ENCODE measurements at regions not wholly inside any gene's neighbourhood (a gene's known extent, or its start where the extent isn't known, plus 50 kb on each side); places are given as distances from the start of the nearest gene placed in this dataset.
"Not testable (repeated sequence)": the region's sequence is repeated elsewhere in the genome, so short reads cannot be mapped to it uniquely, and the experiment has no call there.

DNA sequence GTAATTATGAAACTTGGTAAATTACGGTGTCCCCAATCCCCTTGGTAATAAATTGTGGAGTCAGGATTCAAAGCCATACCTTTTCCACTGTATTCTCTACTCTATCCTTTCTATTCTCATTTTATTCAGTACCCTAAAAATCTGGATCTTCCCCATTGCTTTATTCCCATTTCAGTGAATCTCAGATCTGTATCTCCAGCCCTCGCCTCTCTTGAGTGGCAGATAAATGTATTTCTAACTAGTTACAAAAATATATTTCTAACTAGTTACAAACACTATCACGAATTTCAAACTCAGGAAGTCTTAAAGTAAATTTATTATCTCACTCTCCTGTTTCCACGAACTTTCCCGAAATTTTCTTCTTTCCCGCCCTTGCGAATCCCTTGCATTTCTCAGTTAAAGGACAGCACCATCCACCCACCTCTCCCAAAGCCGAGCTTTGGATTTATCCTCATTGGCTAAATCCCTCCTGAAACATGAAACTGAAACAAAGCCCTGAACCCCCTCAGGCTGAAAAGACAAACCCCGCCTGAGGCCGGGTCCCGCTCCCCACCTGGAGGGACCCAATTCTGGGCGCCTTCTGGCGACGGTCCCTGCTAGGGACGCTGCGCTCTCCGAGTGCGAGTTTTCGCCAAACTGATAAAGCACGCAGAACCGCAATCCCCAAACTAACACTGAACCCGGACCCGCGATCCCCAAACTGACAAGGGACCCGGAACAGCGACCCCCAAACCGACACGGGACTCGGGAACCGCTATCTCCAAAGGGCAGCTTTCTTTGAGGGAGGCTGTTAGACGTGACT, 164.3 kb upstream of the PABPC3 start:
- DNase-seq (ENCODE audit: low read depth), result no peak

GRCh38 chr13:24933106-24934023, 162.6 kb upstream of the PABPC3 start:
- DNase-seq (ENCODE audit: low read depth), result not testable (repeated sequence)

DNA sequence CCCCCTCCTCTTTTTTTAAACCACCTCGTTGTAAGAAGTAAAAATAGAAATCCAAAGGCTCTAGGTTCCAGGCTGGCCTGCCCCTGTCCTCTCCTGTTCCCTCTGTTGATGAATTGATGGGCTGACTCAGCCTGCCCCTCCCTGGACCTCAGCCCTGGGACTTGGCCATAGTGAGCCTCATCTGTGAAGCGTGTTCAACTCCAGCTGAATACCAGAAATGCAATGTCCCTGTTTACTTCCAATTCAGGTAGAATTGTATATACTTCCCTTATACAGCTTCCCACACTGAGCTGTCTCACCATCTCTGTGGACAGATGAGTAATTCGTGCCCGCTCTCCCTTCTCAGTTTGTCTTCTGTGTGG, 161.9 kb upstream of the PABPC3 start:
- DNase-seq (ENCODE audit: low read depth), result not testable (repeated sequence)

- no peak for DNase-seq (ENCODE audit: low read depth)
Observed at GRCh38 chr13:24938966-24939365, 157.0 kb upstream of the PABPC3 start.

DNA sequence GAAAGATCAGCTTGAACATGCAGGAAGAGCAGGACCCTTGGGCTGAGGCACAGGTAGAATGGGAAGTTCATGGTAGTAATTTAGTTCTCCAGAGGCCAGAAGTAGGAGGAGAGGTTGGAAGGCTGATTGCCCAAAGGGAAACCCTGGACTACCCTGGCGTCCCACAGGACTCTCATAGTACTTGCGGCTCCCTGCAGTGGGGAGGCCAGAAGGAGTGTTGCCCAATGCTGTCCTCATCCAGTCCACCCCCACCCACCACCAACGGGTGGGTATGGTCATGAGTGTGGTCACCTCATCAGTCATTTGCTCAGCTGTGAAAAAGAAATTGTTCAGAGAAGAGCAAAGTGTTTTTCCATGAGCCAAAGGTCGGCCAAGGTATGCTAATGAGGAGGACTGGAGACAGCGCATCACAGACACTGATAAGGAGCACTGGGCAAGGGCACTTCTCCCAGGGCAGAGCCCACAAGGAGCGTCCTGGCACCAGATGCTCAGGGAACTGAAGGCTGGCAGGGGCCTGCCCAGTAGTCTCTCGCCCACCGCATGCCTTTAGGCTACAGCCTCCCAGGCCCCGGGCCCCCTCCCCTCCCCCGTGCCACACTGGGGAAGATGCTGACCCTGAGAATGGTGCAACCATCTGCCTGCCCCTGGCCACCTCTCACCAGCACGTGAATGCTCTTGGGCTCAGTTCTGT, 154.8 kb upstream of the PABPC3 start:
- not testable (repeated sequence) for DNase-seq (ENCODE audit: low read depth)

DNA sequence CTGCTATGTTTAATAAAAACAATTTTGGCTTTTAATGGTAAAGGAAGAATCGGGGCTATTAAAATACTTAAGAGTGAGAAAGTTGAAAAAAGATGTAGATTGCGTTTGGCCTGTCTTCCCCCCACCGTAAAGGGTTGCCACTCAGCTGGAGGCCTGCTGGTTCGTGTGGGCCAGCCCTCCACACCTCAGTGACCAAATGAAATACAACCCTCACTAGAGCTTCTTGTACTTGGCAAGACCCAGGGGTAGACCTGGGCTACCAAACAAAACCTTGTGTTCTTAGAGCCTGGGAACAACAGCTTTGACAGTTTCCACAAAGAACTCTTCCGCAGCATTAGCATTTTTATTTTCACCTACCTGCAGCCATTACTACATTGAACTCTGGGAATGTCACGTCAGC, 152.8 kb upstream of the PABPC3 start:
- no peak for DNase-seq (ENCODE audit: low read depth)

DNA sequence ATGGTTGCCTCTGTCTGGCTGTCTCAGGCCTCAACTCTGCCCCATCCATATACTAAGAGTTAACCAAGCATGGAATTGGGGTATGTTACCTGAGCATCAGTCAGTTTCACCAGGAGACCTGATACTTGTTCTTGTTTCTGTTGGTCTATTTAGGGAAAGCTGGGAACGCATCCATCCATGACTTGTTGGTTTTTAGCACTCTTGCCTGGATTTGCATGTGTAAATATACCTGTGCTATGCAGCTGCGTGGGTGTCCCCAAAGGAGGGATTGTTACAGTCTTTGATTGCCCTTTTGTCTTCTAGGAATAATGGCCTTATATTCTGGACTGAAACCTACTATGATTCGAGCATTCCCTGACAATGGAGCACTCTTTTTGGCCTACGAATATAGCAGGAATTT, 151.9 kb upstream of the PABPC3 start:
- not testable (repeated sequence) for DNase-seq (ENCODE audit: low read depth)

GRCh38 chr13:24948977-24949376, 147.0 kb upstream of the PABPC3 start:
- not testable (repeated sequence) for DNase-seq (ENCODE audit: low read depth)

DNA sequence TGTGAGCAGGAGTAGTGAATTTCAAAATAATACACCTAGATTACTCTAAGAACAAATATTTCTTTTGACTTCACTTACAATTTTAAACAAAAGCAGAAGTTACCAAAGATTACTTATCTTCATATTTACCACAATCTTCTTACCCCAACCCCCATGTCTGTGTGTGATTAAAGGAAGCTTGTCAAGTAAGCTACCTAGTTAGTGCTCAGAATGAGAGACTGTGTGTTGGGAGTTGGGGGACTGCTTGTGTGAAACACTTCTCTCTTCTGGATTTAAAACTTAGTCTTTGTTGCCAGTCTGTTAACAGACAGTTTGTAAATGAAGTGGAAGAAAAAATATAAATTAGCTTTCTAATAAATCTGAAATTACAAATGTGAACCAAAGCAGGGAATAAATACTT, 145.3 kb upstream of the PABPC3 start:
- not testable (repeated sequence) for DNase-seq (ENCODE audit: low read depth)

DNA sequence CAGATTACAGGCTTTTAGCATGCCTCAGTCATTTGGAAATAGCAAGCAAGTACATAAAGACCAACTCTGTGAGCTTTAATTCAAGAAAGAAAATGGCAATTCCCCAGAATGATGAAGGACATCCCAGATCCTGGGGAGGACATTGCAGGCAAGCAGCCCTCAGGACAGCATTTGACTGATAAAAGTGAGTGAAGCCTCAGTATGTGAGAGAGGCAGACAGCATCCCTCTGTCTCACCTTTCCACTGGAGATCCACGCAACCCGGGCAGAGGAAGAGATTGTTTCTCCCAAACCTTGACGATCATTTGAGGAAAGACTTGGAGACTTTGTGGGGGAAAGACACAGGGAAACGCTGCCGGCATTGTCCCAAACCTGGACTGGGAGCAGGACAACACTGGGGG, 128.0 kb upstream of the PABPC3 start:
- DNase-seq (ENCODE audit: low read depth), result not testable (repeated sequence)

GRCh38 chr13:24968416-24968815, 127.5 kb upstream of the PABPC3 start:
- DNase-seq (ENCODE audit: low read depth), result not testable (repeated sequence)

GRCh38 chr13:24973102-24973501, 122.8 kb upstream of the PABPC3 start:
- not testable (repeated sequence) for DNase-seq (ENCODE audit: low read depth)

GRCh38 chr13:24981181-24981803, 114.6 kb upstream of the PABPC3 start:
- not testable (repeated sequence) for DNase-seq (ENCODE audit: low read depth)

GRCh38 chr13:24982333-24982999, 113.5 kb upstream of the PABPC3 start:
- no peak for DNase-seq (ENCODE audit: low read depth)

GRCh38 chr13:24983094-24983493, 112.8 kb upstream of the PABPC3 start:
- DNase-seq (ENCODE audit: low read depth), result no peak

GRCh38 chr13:24984134-24984533, 111.8 kb upstream of the PABPC3 start:
- DNase-seq (ENCODE audit: low read depth), result no peak

GRCh38 chr13:24985107-24985506, 110.8 kb upstream of the PABPC3 start:
- DNase-seq (ENCODE audit: low read depth), result no peak

DNA sequence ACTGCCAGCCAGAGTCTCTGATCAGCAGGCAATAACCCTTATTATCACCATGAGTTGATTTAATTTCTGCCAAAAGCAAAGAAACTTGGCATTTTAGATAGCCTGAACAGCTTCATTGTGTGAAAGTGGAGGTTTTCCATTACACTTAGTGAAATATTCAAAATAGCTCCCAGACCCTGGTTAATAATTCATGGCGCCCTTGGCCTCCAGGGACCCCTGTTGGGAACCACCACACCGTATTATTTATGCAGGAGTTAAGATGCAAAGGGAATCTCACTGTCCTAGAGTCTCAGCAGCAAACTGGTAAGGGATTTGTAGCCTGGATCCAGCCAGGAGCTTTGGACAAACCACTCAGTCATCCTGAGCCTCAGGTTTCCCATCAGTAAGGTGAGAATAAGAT, 110.0 kb upstream of the PABPC3 start:
- no peak for DNase-seq (ENCODE audit: low read depth)

DNA sequence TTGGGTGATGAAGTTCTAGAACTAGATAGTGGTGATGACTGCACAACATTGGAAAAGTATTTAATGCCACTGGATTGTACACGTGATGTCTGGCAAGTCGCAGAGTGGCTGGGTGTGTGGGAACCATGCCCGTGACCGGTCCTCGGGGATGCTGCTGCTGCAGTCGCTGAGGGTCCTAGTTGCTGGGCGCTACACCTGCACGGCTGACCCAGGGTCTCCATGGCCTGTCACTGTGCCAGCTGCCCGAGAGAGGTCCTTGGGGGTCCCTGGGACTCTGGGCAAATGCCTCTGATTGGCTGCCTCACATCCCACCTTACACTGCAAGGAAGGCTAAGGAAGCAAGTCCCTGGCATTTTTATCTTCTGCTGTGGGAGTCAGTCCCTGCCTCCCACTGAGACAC, 109.1 kb upstream of the PABPC3 start:
- no peak for DNase-seq (ENCODE audit: low read depth)

GRCh38 chr13:24989959-24990358, 106.0 kb upstream of the PABPC3 start:
- not testable (repeated sequence) for DNase-seq (ENCODE audit: low read depth)

DNA sequence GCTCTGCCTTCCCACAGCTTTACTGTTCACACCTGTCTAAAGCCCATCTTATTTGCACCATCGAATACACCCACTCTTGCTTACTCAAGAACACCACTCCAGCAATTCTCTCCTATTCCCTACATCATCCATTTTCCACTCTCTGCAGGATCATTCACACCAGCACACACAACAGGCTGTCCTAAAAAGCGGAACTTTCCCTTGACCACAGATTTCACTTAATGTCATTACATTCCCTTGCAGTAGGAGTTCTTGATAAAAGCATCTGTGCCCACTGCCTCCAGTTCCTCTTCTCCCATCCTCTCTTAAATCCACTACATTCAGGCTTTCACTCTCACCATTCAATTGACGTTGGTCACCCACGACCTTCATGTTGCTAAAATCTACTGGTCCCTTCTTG, 103.0 kb upstream of the PABPC3 start:
- not testable (repeated sequence) for DNase-seq (ENCODE audit: low read depth)

All from EH (cell line).